Stimulated activated CD8-positive, alpha-beta memory T cell treated with anti-CD3 and anti-CD28 coated beads, Interleukin-12 subunit alpha, Interleukin-12 subunit beta, amount 100 ng/mL, for 4 hours (primary cell): ENCODE measurements at regions not wholly inside any gene's neighbourhood (a gene's known extent, or its start where the extent isn't known, plus 50 kb on each side); places are given as distances from the start of the nearest gene placed in this dataset.

Experiments
- DNase-seq: peaks from one replicate; pipeline ENCODE4 v3.0.0-alpha.2; 2020; ENCODE audit warnings: low read depth

- DNase-seq: no peak
Observed at GRCh38 chr3:177942911-177943310, 593.3 kb upstream of the KCNMB2 start.

- no peak for DNase-seq
Observed at GRCh38 chr3:177944228-177944661, 592.0 kb upstream of the KCNMB2 start.

GRCh38 chr3:177946048-177946447 lies 590.2 kb upstream of the KCNMB2 start:
- DNase-seq: no peak

- no peak for DNase-seq
Observed at GRCh38 chr3:177946497-177946896, 589.7 kb upstream of the KCNMB2 start.

- DNase-seq: no peak
Observed at GRCh38 chr3:177946936-177947335, 589.3 kb upstream of the KCNMB2 start.

- DNase-seq: no peak
Observed at GRCh38 chr3:177947901-177948300, 588.3 kb upstream of the KCNMB2 start.

GRCh38 chr3:177948716-177949425 lies 587.4 kb upstream of the KCNMB2 start:
- DNase-seq: no peak

- DNase-seq: no peak
Observed at GRCh38 chr3:177959188-177959587, 577.0 kb upstream of the KCNMB2 start.

GRCh38 chr3:177960014-177960413 lies 576.2 kb upstream of the KCNMB2 start:
- DNase-seq: no peak

GRCh38 chr3:177960722-177961121 lies 575.5 kb upstream of the KCNMB2 start:
- DNase-seq: no peak

GRCh38 chr3:177961784-177962183 lies 574.5 kb upstream of the KCNMB2 start:
- DNase-seq: no peak

GRCh38 chr3:177966493-177966892 lies 569.7 kb upstream of the KCNMB2 start:
- DNase-seq: no peak

- no peak for DNase-seq
Observed at GRCh38 chr3:177968891-177969290, 567.3 kb upstream of the KCNMB2 start.

- no peak for DNase-seq
Observed at GRCh38 chr3:177973241-177973840, 562.9 kb upstream of the KCNMB2 start.

- no peak for DNase-seq
Observed at GRCh38 chr3:177976241-177976640, 560.0 kb upstream of the KCNMB2 start.

GRCh38 chr3:177976866-177977265 lies 559.4 kb upstream of the KCNMB2 start:
- no peak for DNase-seq

GRCh38 chr3:177977381-177978158 lies 558.7 kb upstream of the KCNMB2 start:
- DNase-seq: no peak

GRCh38 chr3:177978946-177979345 lies 557.3 kb upstream of the KCNMB2 start:
- DNase-seq: no peak

GRCh38 chr3:177979703-177980102 lies 556.5 kb upstream of the KCNMB2 start:
- DNase-seq: no peak

GRCh38 chr3:177981576-177981975 lies 554.7 kb upstream of the KCNMB2 start:
- no peak for DNase-seq

- DNase-seq: no peak
Observed at GRCh38 chr3:177982034-177982433, 554.2 kb upstream of the KCNMB2 start.

- no peak for DNase-seq
Observed at GRCh38 chr3:177983320-177983719, 552.9 kb upstream of the KCNMB2 start.
